Astrocyte (in vitro differentiated cells and primary cell): ENCODE measurements at regions not wholly inside any gene's neighbourhood (a gene's known extent, or its start where the extent isn't known, plus 50 kb on each side); places are given as distances from the start of the nearest gene placed in this dataset.

Source experiments
- DNase-seq: peaks from one replicate; pipeline ENCODE4 v3.0.0-alpha.2; 2010; ENCODE audit warnings: low read depth
- FAIRE-seq: peaks from 2 replicates; lab custom pipeline; 2011; peaks lifted over from hg19 to GRCh38; lab: Jason Lieb, UNC
- H2AFZ ChIP-seq: 2 replicates; pipeline ENCODE4 v1.6.0; 2012; ENCODE audit warnings: low read depth, low read length, inconsistent platforms
- H3K27ac ChIP-seq: 2 replicates; pipeline ENCODE4 v1.5.1; 2011; ENCODE audit warnings: low read depth, low read length, inconsistent platforms
- H3K27me3 ChIP-seq: 2 replicates; pipeline ENCODE4 v1.6.0; 2011; ENCODE audit warnings: low read length, inconsistent platforms; ENCODE audit not compliant: insufficient read depth
- H3K36me3 ChIP-seq: 2 replicates; pipeline ENCODE4 v1.5.1; 2011; ENCODE audit warnings: low read length, inconsistent platforms; ENCODE audit not compliant: insufficient read depth
- H3K4me1 ChIP-seq: 2 replicates; pipeline ENCODE4 v1.5.1; 2011; ENCODE audit warnings: low read length, inconsistent platforms; ENCODE audit not compliant: insufficient read depth
- H3K4me2 ChIP-seq: 2 replicates; pipeline ENCODE4 v1.6.0; 2012; ENCODE audit warnings: low read length, inconsistent platforms
- H3K4me3 ChIP-seq: 2 replicates; pipeline ENCODE4 v1.5.1; 2011; ENCODE audit warnings: low read depth, mild to moderate bottlenecking, low read length, inconsistent platforms; ENCODE audit not compliant: insufficient read depth
- H3K79me2 ChIP-seq: 2 replicates; pipeline ENCODE4 v1.6.0; 2012; ENCODE audit warnings: mild to moderate bottlenecking, low read length, inconsistent platforms; ENCODE audit not compliant: insufficient read depth
- H3K9ac ChIP-seq: 2 replicates; pipeline ENCODE4 v1.6.0; 2012; ENCODE audit warnings: mild to moderate bottlenecking, low read length, inconsistent platforms
- H3K9me3 ChIP-seq: 2 replicates; pipeline ENCODE4 v1.5.1; 2012; ENCODE audit warnings: low read depth, mild to moderate bottlenecking, low read length, inconsistent platforms; ENCODE audit not compliant: insufficient read depth
- H4K20me1 ChIP-seq: 2 replicates; pipeline ENCODE4 v1.6.0; 2012; ENCODE audit warnings: low read length, inconsistent platforms; ENCODE audit not compliant: insufficient read depth
- H3K27ac Mint-ChIP-seq: one replicate; pipeline ENCODE4 v1.8.0; 2021; ENCODE audit warnings: mild to moderate bottlenecking, mixed read lengths; ENCODE audit not compliant: unreplicated experiment
- H3K27me3 Mint-ChIP-seq: one replicate; pipeline ENCODE4 v1.8.0; 2021; ENCODE audit warnings: low read depth, mixed read lengths; ENCODE audit not compliant: unreplicated experiment
- H3K36me3 Mint-ChIP-seq: one replicate; pipeline ENCODE4 v1.8.0; 2021; ENCODE audit warnings: low read depth, mixed read lengths; ENCODE audit not compliant: unreplicated experiment
- H3K4me1 Mint-ChIP-seq: one replicate; pipeline ENCODE4 v1.8.0; 2021; ENCODE audit warnings: low read depth, mixed read lengths; ENCODE audit not compliant: unreplicated experiment
- H3K4me3 Mint-ChIP-seq: one replicate; pipeline ENCODE4 v1.8.0; 2021; ENCODE audit warnings: mild to moderate bottlenecking, moderate library complexity, mixed read lengths; ENCODE audit not compliant: unreplicated experiment
- H3K9me3 Mint-ChIP-seq: one replicate; pipeline ENCODE4 v1.8.0; 2021; ENCODE audit warnings: mild to moderate bottlenecking, mixed read lengths; ENCODE audit not compliant: unreplicated experiment
- CTCF ChIP-seq: IDR thresholded peaks from 2 replicates; pipeline ENCODE4 v1.5.1; 2011; ENCODE audit warnings: low read depth, mild to moderate bottlenecking, inconsistent platforms, low read length, moderate library complexity; ENCODE audit not compliant: insufficient read depth
- EZH2 ChIP-seq: IDR thresholded peaks from 2 replicates; pipeline ENCODE4 v1.6.1; 2012; ENCODE audit warnings: mild to moderate bottlenecking, low read length, inconsistent platforms; ENCODE audit not compliant: insufficient read depth

- H3K4me1 ChIP-seq, result no peaks in the 10 kb centered on the region
- Mint-ChIP-seq H3K9me3 (no peaks in the 10 kb centered on the region), H3K27me3 (no peaks in the 10 kb centered on the region), H3K4me1 (peaks cover 5% of the 10 kb centered on the region), H3K27ac (no peak overlapping the region), H3K36me3 (no peaks in the 10 kb centered on the region), H3K4me3 (no peak overlapping the region)
- H3K36me3 ChIP-seq, result no peaks in the 10 kb centered on the region
- H4K20me1 ChIP-seq, result no peaks in the 10 kb centered on the region
- no peak overlapping the region for H3K4me2 ChIP-seq
- H3K4me3 ChIP-seq, result no peak overlapping the region
- no peak overlapping the region for H3K27ac ChIP-seq
- no peak overlapping the region for H2AFZ ChIP-seq
- H3K9me3 ChIP-seq, result no peaks in the 10 kb centered on the region
- no peak for TF ChIP-seq EZH2
- TF ChIP-seq CTCF, result no peak
- DNase-seq (no peak), FAIRE-seq (no peak)
- no peaks in the 10 kb centered on the region for H3K27me3 ChIP-seq
- no peak overlapping the region for H3K9ac ChIP-seq
- H3K79me2 ChIP-seq, result no peaks in the 10 kb centered on the region
Measured at GRCh38 chr1:181998858-181999257, 62.7 kb downstream of the ZNF648 start.

GRCh38 chr1:181992072-181992471 lies 69.4 kb downstream of the ZNF648 start:
- no peak overlapping the region for H3K4me3 Mint-ChIP-seq
- peaks cover 2% of the 10 kb centered on the region for H3K4me1 Mint-ChIP-seq
- Histone ChIP-seq H3K9me3 (no peaks in the 10 kb centered on the region), H3K79me2 (no peaks in the 10 kb centered on the region), H3K27me3 (no peaks in the 10 kb centered on the region), H3K9ac (no peak overlapping the region), H3K27ac (no peak overlapping the region), H4K20me1 (no peaks in the 10 kb centered on the region), H3K4me3 (no peak overlapping the region), H3K4me1 (no peaks in the 10 kb centered on the region), H3K4me2 (no peak overlapping the region), H3K36me3 (no peaks in the 10 kb centered on the region), H2AFZ (no peak overlapping the region)
- DNase-seq, result no peak
- TF ChIP-seq EZH2, result no peak
- no peak for TF ChIP-seq CTCF
- no peaks in the 10 kb centered on the region for H3K36me3 Mint-ChIP-seq
- no peak overlapping the region for H3K27ac Mint-ChIP-seq
- H3K9me3 Mint-ChIP-seq, result no peaks in the 10 kb centered on the region
- FAIRE-seq, result no peak
- no peaks in the 10 kb centered on the region for H3K27me3 Mint-ChIP-seq

GRCh38 chr1:181990728-181991127 lies 70.8 kb downstream of the ZNF648 start:
- H3K27me3 Mint-ChIP-seq, result no peaks in the 10 kb centered on the region
- no peak overlapping the region for H3K4me3 Mint-ChIP-seq
- FAIRE-seq (no peak), DNase-seq (no peak)
- TF ChIP-seq EZH2 (no peak), CTCF (no peak)
- H3K9me3 ChIP-seq, result no peaks in the 10 kb centered on the region
- no peak overlapping the region for H2AFZ ChIP-seq
- H3K9ac ChIP-seq, result no peak overlapping the region
- no peaks in the 10 kb centered on the region for H3K36me3 ChIP-seq
- H3K4me2 ChIP-seq, result no peak overlapping the region
- no peak overlapping the region for H3K27ac Mint-ChIP-seq
- H3K79me2 ChIP-seq, result no peaks in the 10 kb centered on the region
- H3K27me3 ChIP-seq, result no peaks in the 10 kb centered on the region
- H4K20me1 ChIP-seq, result no peaks in the 10 kb centered on the region
- no peaks in the 10 kb centered on the region for H3K4me1 ChIP-seq
- H3K4me3 ChIP-seq, result no peak overlapping the region
- H3K4me1 Mint-ChIP-seq, result peaks cover 15% of the 10 kb centered on the region
- no peaks in the 10 kb centered on the region for H3K36me3 Mint-ChIP-seq
- no peak overlapping the region for H3K27ac ChIP-seq
- H3K9me3 Mint-ChIP-seq, result no peaks in the 10 kb centered on the region
